ENCODE measurements at regions not wholly inside any gene's neighbourhood (a gene's known extent, or its start where the extent isn't known, plus 50 kb on each side); places are given as distances from the start of the nearest gene placed in this dataset.
A peak's percentile ranks its signal among the peaks of the same experiment; 100 is the strongest.

GRCh38 chr3:127431066-127431465 is 143.2 kb upstream of the PRR20G start:
- H3K79me2 ChIP-seq (ENCODE audit: insufficient read depth, low read length) = no peaks in the 10 kb centered on the region
- peaks cover 0 to 4% (median 1%) of the 10 kb centered on the region in 7 donors for H3K9me3 Mint-ChIP-seq
- no peaks in the 10 kb centered on the region for H3K36me3 Mint-ChIP-seq
- DNase-seq = no peak
- H3K27me3 Mint-ChIP-seq (ENCODE audit: low read depth in 3 of 3) = peaks cover 23 to 37% (median 27%) of the 10 kb centered on the region in 3 donors
- H3K27me3 ChIP-seq (ENCODE audit: control insufficient read depth in 2 of 2, insufficient read depth in 2 of 2, low read length in 2 of 2) = peaks cover 3 to 30% of the 10 kb centered on the region in 2 donors
- H3K9me3 ChIP-seq (replicated peaks in 1 of 2; ENCODE audit: control insufficient read depth in 1 of 2, insufficient read depth in 1 of 2, low read length in 2 of 2) = no peaks in the 10 kb centered on the region
- H3K27ac ChIP-seq (ENCODE audit: low read depth in 1 of 2, low read length in 2 of 2) = no peak overlapping the region
- no peak overlapping the region for H3K4me3 ChIP-seq (replicated peaks in 1 of 3; ENCODE audit: low read depth in 2 of 3, low read length in 3 of 3)
- no peak overlapping the region for H3K4me2 ChIP-seq (replicated peaks; ENCODE audit: extremely low read depth, low read length, poor library complexity, severe bottlenecking)
- no peak overlapping the region for H2AFZ ChIP-seq (ENCODE audit: insufficient read depth, low read depth, low read length, poor library complexity, severe bottlenecking)
- no peak overlapping the region for H3K9ac ChIP-seq (ENCODE audit: insufficient read depth, low read length, poor library complexity, severe bottlenecking)
- H3K4me1 ChIP-seq (ENCODE audit: control insufficient read depth in 1 of 2, insufficient read depth in 2 of 2, low read length in 2 of 2) = no peaks in the 10 kb centered on the region
- H3K4me3 Mint-ChIP-seq = no peak overlapping the region
- no peak for TF ChIP-seq CTCF (IDR thresholded peaks at IDR 0.05)
- no peaks in the 10 kb centered on the region for H3K4me1 Mint-ChIP-seq
- H3K36me3 ChIP-seq (replicated peaks in 1 of 2; ENCODE audit: control insufficient read depth in 1 of 2, insufficient read depth in 2 of 2, low read length in 2 of 2) = no peaks in the 10 kb centered on the region
- no peaks in the 10 kb centered on the region for H4K20me1 ChIP-seq (ENCODE audit: insufficient read depth, low read length)
- 85% methylated on average over 5 of the region's 6 CpGs for WGBS (ENCODE audit: insufficient coverage)
- intact Hi-C loops (cut with micrococcal nuclease) = no loop called here
- no peak overlapping the region for H3K27ac Mint-ChIP-seq

DNA sequence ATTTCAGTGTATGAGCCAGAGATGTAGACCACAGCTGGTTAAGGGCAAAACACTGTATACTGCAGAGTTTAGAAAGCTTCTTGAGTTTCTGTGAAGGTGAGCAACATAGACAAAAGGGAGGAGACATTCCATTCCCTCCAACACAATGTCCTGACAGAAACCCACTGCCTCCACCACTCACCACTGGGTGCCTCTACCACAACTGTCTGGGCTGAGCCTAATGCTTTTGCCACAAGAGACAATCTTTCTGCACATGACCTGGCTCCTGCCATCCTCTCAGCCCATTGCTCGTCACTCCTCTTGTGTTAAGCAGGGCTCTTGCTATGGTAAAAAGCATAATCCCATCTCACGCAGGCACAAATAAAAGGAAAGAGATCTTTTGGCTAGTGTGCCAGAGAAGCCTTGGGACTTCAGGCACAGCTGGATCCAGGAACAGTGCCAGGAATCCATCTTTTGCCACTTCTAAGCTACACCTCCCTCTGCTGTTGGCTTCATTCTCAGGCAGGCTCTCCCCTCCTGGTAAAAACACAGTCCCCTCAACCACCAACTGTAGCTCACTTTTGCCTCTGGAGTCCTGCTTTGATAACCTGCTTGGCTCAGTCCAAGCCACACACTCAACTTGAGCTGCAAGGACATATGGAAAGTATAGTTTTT is 140.6 kb upstream of the PRR20G start:
- H4K20me1 ChIP-seq (ENCODE audit: insufficient read depth, low read length) = no peaks in the 10 kb centered on the region
- no peak for TF ChIP-seq CTCF (IDR thresholded peaks at IDR 0.05)
- H3K4me3 ChIP-seq (replicated peaks in 1 of 3; ENCODE audit: low read depth in 2 of 3, low read length in 3 of 3) = no peak overlapping the region
- Mint-ChIP-seq H3K9me3 (peaks cover 0 to 2% (median 0%) of the 10 kb centered on the region in 7 donors), H3K36me3 (no peaks in the 10 kb centered on the region), H3K4me1 (no peaks in the 10 kb centered on the region), H3K27ac (no peak overlapping the region), H3K4me3 (peak overlapping the region in 1 of 2 donors; percentile 43), H3K27me3 (ENCODE audit: low read depth in 3 of 3) (peaks cover 37 to 56% (median 40%) of the 10 kb centered on the region in 3 donors)
- H3K27ac ChIP-seq (ENCODE audit: low read depth in 1 of 2, low read length in 2 of 2) = no peak overlapping the region
- H3K9ac ChIP-seq (ENCODE audit: insufficient read depth, low read length, poor library complexity, severe bottlenecking) = no peak overlapping the region
- no peaks in the 10 kb centered on the region for H3K9me3 ChIP-seq (replicated peaks in 1 of 2; ENCODE audit: control insufficient read depth in 1 of 2, insufficient read depth in 1 of 2, low read length in 2 of 2)
- DNase-seq = no peak
- H3K36me3 ChIP-seq (replicated peaks in 1 of 2; ENCODE audit: control insufficient read depth in 1 of 2, insufficient read depth in 2 of 2, low read length in 2 of 2) = no peaks in the 10 kb centered on the region
- no peaks in the 10 kb centered on the region for H3K79me2 ChIP-seq (ENCODE audit: insufficient read depth, low read length)
- H3K4me2 ChIP-seq (replicated peaks; ENCODE audit: extremely low read depth, low read length, poor library complexity, severe bottlenecking) = no peak overlapping the region
- WGBS (ENCODE audit: insufficient coverage) = 100% methylated on average over 2 of the region's 2 CpGs
- peaks cover 3 to 30% of the 10 kb centered on the region in 2 donors for H3K27me3 ChIP-seq (ENCODE audit: control insufficient read depth in 2 of 2, insufficient read depth in 2 of 2, low read length in 2 of 2)
- H3K4me1 ChIP-seq (ENCODE audit: control insufficient read depth in 1 of 2, insufficient read depth in 2 of 2, low read length in 2 of 2) = no peaks in the 10 kb centered on the region
- intact Hi-C loops (cut with micrococcal nuclease) = no loop called here
- H2AFZ ChIP-seq (ENCODE audit: insufficient read depth, low read depth, low read length, poor library complexity, severe bottlenecking) = no peak overlapping the region
